Nephron (organoid): ENCODE measurements at regions not wholly inside any gene's neighbourhood (a gene's known extent, or its start where the extent isn't known, plus 50 kb on each side); places are given as distances from the start of the nearest gene placed in this dataset.

Source experiments
- H3K27ac Mint-ChIP-seq, 3 experiments: 2 replicates each; pipeline ENCODE4 v1.8.0; 2020; ENCODE audit warnings: mixed read lengths in 3 of 3, mild to moderate bottlenecking in 2 of 3, moderate library complexity in 1 of 3
- H3K27me3 Mint-ChIP-seq: 2 replicates; pipeline ENCODE4 v1.8.0; 2021; ENCODE audit warnings: low read depth, mild to moderate bottlenecking, moderate library complexity, mixed read lengths
- H3K36me3 Mint-ChIP-seq: 2 replicates; pipeline ENCODE4 v1.8.0; 2020; ENCODE audit warnings: low read depth, mixed read lengths
- H3K4me1 Mint-ChIP-seq: 2 replicates; pipeline ENCODE4 v1.8.0; 2020; ENCODE audit warnings: mixed read lengths
- H3K4me3 Mint-ChIP-seq, 3 experiments: 2 replicates each; pipeline ENCODE4 v1.8.0; 2020; ENCODE audit warnings: mild to moderate bottlenecking in 3 of 3, mixed read lengths in 3 of 3, moderate library complexity in 2 of 3
- H3K9me3 Mint-ChIP-seq: 2 replicates; pipeline ENCODE4 v1.8.0; 2020; ENCODE audit warnings: mixed read lengths
- TF ChIP-seq, protein P1 (sequence below), 3 experiments: fragments of 200-600 bp; sonication (generic); IDR thresholded peaks; one replicate each; pipeline ENCODE4 v1.5.0; 2021; ENCODE audit warnings: antibody characterized with exemption in 3 of 3; ENCODE audit not compliant: unreplicated experiment in 3 of 3

- Mint-ChIP-seq H3K27ac (no peak overlapping the region), H3K27me3 (peaks cover 13% of the 10 kb centered on the region), H3K4me1 (no peaks in the 10 kb centered on the region), H3K9me3 (peaks cover 12% of the 10 kb centered on the region), H3K36me3 (no peaks in the 10 kb centered on the region), H3K4me3 (no peak overlapping the region)
- TF ChIP-seq, protein P1, sequence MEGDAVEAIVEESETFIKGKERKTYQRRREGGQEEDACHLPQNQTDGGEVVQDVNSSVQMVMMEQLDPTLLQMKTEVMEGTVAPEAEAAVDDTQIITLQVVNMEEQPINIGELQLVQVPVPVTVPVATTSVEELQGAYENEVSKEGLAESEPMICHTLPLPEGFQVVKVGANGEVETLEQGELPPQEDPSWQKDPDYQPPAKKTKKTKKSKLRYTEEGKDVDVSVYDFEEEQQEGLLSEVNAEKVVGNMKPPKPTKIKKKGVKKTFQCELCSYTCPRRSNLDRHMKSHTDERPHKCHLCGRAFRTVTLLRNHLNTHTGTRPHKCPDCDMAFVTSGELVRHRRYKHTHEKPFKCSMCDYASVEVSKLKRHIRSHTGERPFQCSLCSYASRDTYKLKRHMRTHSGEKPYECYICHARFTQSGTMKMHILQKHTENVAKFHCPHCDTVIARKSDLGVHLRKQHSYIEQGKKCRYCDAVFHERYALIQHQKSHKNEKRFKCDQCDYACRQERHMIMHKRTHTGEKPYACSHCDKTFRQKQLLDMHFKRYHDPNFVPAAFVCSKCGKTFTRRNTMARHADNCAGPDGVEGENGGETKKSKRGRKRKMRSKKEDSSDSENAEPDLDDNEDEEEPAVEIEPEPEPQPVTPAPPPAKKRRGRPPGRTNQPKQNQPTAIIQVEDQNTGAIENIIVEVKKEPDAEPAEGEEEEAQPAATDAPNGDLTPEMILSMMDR (IDR thresholded peaks at IDR 0.05; ENCODE audit: unreplicated experiment in 3 of 3), result no peak
Measured at GRCh38 chr9:126204708-126205225, 121.9 kb upstream of the MVB12B start.

GRCh38 chr9:126205265-126205664, 121.4 kb upstream of the MVB12B start:
- H3K36me3 Mint-ChIP-seq, result no peaks in the 10 kb centered on the region
- no peaks in the 10 kb centered on the region for H3K4me1 Mint-ChIP-seq
- no peak overlapping the region for H3K4me3 Mint-ChIP-seq
- peaks cover 13% of the 10 kb centered on the region for H3K27me3 Mint-ChIP-seq
- no peak overlapping the region for H3K27ac Mint-ChIP-seq
- peaks cover 13% of the 10 kb centered on the region for H3K9me3 Mint-ChIP-seq
- TF ChIP-seq, protein P1 (IDR thresholded peaks at IDR 0.05; ENCODE audit: unreplicated experiment in 3 of 3), result no peak

GRCh38 chr9:126205845-126206498, 120.7 kb upstream of the MVB12B start:
- peaks cover 13% of the 10 kb centered on the region for H3K27me3 Mint-ChIP-seq
- no peaks in the 10 kb centered on the region for H3K4me1 Mint-ChIP-seq
- no peaks in the 10 kb centered on the region for H3K36me3 Mint-ChIP-seq
- TF ChIP-seq, protein P1 (IDR thresholded peaks at IDR 0.05; ENCODE audit: unreplicated experiment in 3 of 3), result no peak
- no peak overlapping the region for H3K27ac Mint-ChIP-seq
- H3K9me3 Mint-ChIP-seq, result peaks cover 12% of the 10 kb centered on the region
- H3K4me3 Mint-ChIP-seq, result no peak overlapping the region

DNA sequence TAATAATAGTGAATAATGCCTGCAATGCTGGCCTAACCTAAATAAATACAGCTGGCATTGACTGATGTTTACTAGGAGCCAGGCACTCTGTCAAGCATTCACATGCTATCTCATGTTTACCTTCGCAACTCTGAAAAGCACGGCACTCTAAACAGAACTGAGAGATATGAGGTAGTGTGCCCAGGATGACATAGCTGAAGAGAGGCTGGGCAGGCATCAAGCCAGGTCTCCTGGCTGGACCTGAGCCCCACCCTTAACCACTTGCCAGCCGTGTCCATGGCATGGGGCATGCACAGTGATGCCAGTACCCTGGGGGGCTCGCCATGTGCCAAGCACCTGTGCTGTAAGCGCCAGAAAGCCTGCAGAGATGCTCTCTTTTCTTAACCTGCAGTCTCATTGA, 119.4 kb upstream of the MVB12B start:
- Mint-ChIP-seq H3K27ac (no peak overlapping the region), H3K4me1 (no peaks in the 10 kb centered on the region), H3K9me3 (peaks cover 8% of the 10 kb centered on the region), H3K36me3 (no peaks in the 10 kb centered on the region), H3K4me3 (no peak overlapping the region), H3K27me3 (peaks cover 13% of the 10 kb centered on the region)
- TF ChIP-seq, protein P1 (IDR thresholded peaks at IDR 0.05; ENCODE audit: unreplicated experiment in 3 of 3), result no peak

DNA sequence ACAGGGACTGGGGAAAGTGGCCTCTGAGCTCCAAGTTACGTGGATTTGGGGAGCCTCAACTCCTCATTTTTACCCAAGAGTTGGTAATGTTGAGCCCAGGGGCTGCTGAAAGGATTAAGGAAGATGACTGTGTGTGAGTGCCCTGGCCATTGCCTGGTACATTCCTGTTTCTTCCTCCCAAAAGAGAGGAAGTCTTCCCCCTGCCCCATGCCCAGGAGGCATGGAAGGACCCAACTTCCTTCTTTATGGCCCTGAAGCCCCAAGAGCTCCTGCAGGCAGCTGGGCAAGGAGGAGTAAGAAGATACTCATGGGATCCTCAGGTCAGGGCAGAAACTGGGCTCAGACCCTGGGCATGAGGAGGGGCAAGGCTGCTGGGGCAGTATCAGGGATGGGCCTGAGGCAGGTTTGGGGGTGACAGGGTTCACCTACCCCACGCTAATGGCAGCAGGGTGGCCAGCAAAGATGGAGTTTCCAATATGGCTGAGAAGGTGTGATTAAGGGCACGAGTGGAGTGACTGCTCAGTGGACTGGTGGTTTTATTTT, 118.3 kb upstream of the MVB12B start:
- Mint-ChIP-seq H3K4me1 (no peaks in the 10 kb centered on the region), H3K27me3 (peaks cover 13% of the 10 kb centered on the region), H3K27ac (no peak overlapping the region), H3K4me3 (no peak overlapping the region), H3K9me3 (peaks cover 8% of the 10 kb centered on the region), H3K36me3 (no peaks in the 10 kb centered on the region)
- TF ChIP-seq, protein P1 (IDR thresholded peaks at IDR 0.05; ENCODE audit: unreplicated experiment in 3 of 3), result no peak
